ENCODE measurements at regions not wholly inside any gene's neighbourhood (a gene's known extent, or its start where the extent isn't known, plus 50 kb on each side); places are given as distances from the start of the nearest gene placed in this dataset.
"Not testable (repeated sequence)": the region's sequence is repeated elsewhere in the genome, so short reads cannot be mapped to it uniquely, and the experiment has no call there.

- no peak for DNase-seq
Measured at GRCh38 chr1:115453666-115454065, 115.6 kb upstream of the NGF start.

DNA sequence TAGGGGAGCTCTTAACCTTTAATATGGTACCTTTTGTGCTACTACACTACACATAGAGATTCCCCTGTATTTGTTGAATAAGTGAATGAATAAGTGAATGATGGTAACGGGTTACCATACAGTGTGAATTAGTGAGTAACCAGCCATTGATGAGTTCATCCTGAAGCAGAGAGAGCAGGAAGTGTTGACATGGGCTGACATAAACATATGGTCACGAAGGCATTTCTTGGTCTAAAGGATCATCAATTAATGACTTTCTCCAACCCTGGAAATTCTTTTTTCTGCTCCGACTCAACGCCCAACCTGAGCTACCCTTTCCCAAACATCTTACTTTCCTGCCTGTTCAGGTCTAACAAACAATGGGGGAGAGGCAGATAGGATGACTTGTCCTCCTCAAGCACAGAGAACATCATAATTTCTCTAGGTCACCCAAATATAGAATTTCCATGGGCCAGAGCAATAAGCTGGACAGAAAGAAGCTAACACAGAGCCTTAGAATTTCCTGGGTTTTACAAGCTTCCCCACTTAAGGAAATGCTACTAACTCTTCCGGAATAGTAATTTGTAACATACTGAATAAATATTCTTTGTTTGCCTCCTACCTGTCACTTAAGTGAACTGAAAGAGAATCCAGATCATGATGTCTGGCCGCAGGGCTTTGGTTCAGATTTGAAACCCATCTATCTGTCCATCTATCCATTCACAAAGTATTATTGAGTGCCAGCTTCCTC, 114.7 kb upstream of the NGF start:
- no peak for DNase-seq

- DNase-seq: no peak
Measured at GRCh38 chr1:115450501-115451040, 112.5 kb upstream of the NGF start.

DNA sequence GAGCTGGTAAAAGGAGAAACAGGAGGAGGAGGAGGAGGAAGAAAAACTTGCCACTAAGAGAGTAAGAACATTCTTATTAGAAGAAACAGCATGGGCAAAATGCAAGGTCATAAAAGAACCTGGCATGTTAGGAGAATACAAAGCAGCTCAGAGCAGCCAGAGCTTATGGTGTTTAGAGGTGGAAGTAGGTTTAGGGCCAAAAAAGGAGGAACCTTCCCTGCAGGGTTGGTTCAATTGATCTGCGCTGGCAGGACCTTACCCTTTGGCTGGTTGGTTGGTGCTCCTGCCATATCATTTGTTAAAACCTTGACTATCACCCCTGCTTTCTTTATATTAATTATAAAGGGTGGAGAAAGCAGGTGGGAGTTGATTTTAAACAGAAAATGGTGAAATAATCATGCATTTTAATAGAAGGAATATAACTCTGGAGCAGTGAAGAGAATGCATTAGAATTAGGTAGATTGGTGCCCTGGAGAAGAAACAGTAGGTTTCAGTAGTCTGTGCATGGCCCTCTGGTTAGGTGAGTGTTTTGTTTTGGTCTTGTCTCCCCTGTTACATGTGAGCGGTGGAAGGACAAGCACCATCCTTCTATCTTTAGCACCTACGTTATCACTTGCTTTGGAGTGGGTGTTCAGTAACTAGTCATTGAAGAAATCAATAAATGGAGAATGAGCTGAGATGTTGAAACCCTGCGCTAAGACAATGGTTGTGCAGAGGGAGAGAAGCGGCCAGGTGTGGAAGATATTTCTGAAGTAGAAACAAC, 110.4 kb upstream of the NGF start:
- DNase-seq: no peak

- DNase-seq: no peak
Measured at GRCh38 chr1:115447672-115448071, 109.6 kb upstream of the NGF start.

DNA sequence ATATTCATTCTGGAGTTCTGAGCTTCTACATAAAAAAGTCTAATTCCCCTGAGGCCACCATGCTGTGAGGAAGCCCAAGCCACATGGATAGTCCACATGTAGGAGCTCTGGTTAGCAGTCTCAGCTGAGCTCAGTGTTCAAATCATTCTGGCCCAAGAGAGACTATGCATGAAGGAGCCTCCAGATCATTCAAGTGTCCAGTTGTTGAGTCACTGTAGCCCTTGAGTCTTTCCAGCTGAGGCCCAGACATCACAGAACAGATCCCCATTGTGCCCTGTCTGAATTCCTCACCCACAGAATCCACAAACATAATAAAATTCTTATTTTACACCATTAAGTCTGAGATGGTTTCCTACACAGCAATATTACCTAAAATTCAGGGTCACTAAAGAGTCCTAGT, 107.0 kb upstream of the NGF start:
- no peak for DNase-seq

GRCh38 chr1:115440733-115441132, 102.7 kb upstream of the NGF start:
- DNase-seq: no peak

- not testable (repeated sequence) for DNase-seq
Measured at GRCh38 chr1:115439520-115439919, 101.5 kb upstream of the NGF start.

DNA sequence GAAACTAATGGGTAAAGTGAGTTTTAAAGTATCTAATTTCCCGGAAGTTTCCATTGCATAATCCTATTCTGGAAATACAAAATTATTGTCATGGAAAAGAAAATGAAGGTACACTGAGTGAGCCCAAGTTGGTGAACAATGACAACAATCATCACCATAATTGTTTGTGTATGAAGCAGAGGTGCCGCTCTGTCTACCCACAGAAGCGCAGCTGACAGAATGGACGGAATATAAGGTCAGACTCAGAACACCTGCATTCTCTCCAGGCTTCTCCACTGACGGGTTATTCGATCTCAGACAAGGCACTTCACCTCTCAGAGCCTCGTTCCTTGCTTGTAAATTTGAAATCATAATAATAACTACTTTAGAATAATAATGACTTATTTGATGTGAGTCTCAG, 99.1 kb upstream of the NGF start:
- DNase-seq: no peak

DNA sequence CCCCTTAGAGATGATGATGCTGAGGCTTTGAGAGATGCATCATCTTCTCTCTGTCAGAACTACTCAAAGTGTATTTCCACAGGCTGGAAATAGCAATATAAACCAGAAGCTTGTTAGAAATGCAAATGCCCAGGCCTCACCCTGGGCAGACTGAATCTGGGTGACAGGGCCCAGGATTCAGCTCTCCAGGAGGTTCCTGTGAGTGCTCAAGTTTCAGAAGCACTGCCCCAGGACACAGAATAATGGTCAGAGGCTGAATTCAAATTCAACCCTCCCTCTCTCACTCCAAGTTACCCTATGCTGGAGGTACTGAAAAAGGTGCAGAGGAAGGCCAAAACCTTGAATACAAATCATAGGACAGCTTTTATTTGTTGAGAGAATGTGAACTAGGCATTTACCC, 98.5 kb upstream of the NGF start:
- no peak for DNase-seq

DNA sequence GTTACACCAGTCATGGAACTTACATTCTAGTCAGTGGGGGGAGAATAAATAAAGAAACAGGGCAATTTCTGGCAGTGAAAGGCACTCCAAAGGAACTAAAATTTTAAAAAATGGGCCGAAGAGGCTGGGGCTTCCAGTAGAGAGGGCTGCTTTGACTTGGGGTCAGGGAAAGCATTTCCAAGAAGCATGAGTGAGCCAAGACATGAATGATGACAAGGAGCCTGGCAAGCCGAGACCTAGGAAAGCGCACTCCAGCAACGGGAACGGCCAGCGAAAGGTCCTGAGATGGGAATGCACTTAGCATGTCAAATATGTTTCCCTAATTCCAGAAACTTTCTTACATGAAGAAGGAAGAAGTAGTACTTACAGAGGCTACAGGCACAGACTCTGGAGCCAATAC, 95.4 kb upstream of the NGF start:
- no peak for DNase-seq

DNA sequence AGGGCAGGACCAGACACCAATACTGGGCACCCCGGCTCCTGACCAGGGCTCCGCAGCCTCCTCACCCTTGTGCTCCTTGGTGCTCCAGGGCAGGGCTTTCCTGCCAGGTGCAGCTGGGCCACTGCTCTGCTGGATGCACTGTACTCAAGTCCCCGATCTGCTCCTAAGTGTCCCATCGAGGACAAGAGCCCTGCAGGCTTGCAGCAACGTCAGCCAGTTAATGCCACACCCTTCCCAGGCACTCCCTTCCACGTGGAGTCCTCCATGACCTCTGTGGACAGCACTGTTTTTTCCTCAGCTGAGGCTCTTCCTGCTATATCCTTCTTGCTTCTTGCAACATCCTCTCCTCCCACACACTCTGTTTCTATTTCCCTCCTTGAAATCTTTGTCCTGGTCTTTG, 94.0 kb upstream of the NGF start:
- no peak for DNase-seq

GRCh38 chr1:115430441-115431158, 92.6 kb upstream of the NGF start:
- DNase-seq: no peak

GRCh38 chr1:115429884-115430283, 91.8 kb upstream of the NGF start:
- DNase-seq: no peak

GRCh38 chr1:115429241-115429640, 91.2 kb upstream of the NGF start:
- DNase-seq: no peak

DNA sequence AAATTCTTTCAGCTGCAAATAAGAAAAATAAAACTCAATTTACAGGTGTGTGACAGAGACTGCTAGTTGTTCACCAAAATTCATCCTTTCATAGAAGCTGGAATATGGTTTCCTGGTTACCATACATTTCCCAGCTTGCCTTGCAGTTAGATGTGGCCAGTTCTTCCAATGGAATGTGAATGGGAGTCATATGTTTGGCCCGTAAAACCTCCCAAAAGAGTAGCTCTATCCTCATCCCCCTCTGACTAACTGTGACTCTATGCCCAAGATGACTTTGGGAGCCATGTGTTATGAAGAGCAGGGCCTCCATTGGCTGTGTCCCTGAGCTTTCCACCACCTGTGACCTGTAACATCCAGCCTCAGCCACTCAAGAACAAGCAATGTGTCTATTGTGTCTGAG, 90.6 kb upstream of the NGF start:
- DNase-seq: no peak

- no peak for DNase-seq
Measured at GRCh38 chr1:115428256-115428655, 90.2 kb upstream of the NGF start.

GRCh38 chr1:115426956-115427355, 88.9 kb upstream of the NGF start:
- no peak for DNase-seq

- DNase-seq: peak; percentile 60
Measured at GRCh38 chr1:115426231-115426771, 88.3 kb upstream of the NGF start.

DNA sequence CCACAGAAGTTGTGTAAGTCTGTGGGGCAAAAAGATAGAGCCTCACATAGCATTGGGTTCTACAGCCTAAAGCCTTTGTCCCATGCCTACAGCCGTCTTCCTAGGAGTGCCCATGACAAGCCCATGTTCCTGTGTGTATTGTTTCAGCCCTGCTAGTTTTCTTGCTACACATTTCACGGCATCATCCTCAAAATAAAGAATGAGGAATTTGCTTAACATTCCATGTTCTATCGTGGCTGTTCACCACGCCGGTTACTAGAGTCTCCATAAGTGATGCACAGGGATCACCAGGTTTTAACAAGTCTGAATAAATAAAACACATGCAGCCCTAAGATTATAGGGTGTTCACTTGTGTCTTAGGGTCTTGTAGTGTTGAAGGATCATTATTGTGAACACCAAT, 87.4 kb upstream of the NGF start:
- no peak for DNase-seq

DNA sequence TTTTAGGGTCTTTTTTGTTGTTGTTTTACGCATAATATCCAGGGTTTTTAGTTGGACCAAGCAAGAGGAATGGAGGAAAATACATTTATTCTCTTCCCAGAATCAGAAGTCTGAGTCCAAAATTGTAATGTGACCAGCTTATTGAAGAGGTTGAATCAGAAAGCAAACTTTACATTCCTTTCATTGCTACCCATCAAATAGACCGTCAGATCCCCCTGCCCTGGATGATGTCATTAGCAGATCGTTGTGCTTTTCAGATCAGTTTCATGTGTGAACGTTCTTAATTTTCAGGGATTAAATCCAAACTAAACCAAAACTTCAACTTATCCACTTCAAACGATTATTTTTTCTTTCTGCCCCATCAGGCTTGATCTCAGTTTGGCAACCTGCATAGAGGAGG, 85.7 kb upstream of the NGF start:
- no peak for DNase-seq

GRCh38 chr1:115419571-115419970, 81.5 kb upstream of the NGF start:
- DNase-seq: no peak

- DNase-seq: no peak
Measured at GRCh38 chr1:115413621-115414020, 75.6 kb upstream of the NGF start.

Data from renal pelvis (tissue), 1 donor.